GM03348 (cell line): ENCODE measurements at regions not wholly inside any gene's neighbourhood (a gene's known extent, or its start where the extent isn't known, plus 50 kb on each side); places are given as distances from the start of the nearest gene placed in this dataset.

ENCODE experiments used
- DNase-seq: peaks from one replicate; pipeline ENCODE4 v3.0.0; 2012; ENCODE audit warnings: low spot score

DNA sequence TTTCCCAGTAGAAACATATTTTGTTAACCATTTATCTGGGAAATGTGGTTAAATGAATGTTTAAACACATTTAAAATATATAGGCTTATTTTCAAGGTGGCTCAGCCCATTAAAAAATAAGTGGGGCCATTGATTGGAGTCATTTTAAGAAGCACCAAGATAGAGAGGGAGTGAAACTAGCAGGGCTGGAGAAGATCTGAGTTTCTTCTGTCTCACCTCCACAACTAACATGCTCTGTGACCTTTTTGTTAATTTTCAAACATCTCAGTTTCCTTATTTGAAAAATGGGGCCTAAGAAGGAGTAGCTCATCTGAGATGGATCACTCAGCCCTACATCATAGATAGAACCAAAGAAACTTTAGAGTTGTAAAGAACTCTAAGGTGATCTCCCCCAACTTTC, 254.8 kb downstream of the KCNS3 start:
- no peak for DNase-seq

DNA sequence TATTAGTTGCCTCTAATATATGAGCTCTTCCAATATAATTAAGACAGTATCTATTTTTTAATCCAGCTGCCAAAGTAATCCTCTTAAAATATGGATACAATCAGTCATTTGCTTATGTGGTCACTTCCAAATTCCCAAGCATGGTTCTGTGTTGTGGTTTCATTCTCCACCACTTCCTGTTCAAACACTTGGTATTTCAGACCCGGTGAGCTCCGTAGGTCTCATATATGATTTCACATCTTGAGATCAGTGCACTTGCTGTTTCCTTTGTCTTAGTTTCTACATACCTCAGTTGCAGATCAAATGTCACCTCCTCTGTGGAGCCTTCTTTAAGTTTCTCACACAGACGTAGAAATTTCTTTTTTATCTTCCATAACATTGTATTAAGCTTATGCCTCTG, 254.2 kb downstream of the KCNS3 start:
- peak; percentile 20 for DNase-seq

DNA sequence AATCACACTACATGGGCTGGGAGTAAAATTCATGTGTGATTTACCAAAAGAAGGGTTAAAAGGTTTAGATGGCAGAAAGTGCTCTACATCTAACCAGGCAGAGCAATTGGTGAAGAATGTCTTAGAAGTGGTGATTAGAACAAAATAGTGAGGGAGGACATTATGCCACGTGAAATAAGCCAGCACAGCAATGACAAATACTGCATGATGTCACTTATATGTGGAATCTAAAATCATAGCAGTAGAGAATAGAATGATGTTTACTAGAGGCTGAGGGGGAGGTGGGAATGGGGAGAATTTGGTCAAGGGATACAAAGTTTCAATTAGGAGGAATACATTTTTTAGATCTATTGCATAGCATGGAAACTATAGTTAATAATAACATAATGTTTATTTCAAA, 253.3 kb downstream of the KCNS3 start:
- DNase-seq: no peak

DNA sequence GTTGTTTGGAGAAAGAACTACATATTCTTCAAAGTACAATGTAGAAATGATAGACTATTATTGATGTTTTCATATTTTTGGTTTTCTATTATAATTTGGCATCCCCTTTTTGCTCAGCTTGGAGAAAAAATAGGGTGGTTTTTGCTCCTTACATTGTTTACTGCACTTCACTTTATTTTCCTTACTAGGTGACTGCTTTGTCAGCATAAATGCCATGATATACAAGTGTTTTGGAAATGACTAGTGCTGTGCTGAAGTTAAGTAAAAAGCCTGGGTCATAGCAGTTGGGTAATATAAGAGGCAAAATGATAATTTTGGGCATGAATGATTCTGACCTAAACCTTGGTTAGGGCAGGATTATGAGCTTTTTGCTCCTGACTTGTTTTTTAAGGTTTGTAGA, 250.9 kb downstream of the KCNS3 start:
- DNase-seq: no peak

DNA sequence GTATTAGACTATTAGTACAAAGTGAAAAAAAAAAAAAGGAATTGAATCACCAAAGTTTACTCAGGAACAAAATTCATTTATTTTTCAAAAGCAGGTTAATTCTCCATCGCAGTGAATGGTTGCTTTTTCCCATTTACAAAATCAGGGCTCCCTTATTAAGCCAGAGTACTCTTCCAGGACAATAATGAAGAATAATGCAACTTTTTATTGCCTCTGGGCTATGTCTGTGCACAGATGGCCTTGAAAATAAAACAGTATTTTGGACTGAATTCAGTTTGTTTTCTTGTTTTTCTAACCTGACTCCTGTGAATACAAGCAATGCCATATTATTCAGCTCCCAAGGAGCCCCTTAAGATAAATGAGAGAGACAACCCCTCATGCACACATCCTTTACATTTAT, 246.8 kb downstream of the KCNS3 start:
- DNase-seq: no peak

DNA sequence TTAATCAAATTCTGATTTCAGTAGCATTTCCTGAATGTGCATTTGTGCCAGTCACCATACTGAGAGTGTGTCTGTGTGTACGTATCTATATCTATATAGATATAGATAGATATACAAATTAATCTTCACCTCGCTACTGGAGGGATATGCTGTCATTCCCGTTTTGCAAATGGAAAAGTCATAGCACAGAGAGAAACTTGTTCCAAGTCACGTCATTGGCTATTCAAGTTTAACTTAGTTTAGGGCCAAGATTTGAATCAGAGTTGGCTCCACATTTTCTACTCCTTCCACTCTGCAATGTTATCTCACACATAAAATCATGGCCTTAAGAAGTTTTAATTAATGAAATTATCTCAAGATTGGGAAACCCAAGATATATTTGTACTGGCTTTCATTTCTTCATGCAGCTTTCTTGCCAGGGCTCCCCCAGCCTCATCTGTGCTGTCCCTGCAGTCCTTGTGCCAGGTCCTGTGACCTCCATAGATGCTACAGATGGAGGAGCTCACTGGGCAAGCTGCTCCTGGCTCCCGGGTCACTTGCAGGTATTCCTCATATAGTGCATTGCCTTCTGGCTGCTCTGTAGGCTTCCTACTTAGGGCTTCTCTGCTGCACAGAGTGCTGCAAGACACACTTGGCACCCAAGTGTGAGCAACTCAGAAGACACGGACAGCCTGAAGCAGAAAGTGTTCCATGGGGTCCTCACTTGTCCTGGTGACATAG, 245.8 kb downstream of the KCNS3 start:
- no peak for DNase-seq

DNA sequence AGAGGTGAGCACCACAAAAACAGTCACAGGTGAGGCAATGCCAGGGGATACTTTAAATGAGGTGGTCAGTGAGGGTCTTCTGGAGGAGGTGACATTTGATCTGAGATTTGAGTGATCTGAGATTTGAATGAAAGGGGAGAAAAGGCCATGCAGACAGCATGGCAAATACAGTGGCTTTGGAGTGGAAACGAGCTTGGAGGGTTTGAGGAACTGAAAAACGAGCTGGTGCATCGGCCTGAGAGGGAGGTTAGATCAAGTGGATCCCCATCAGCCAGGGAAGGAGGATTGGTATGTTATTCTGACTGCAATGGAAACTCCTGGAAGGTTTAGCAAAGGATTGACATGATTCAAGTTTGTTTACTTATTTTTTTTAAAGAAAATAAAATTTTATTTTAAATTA, 245.1 kb downstream of the KCNS3 start:
- no peak for DNase-seq

DNA sequence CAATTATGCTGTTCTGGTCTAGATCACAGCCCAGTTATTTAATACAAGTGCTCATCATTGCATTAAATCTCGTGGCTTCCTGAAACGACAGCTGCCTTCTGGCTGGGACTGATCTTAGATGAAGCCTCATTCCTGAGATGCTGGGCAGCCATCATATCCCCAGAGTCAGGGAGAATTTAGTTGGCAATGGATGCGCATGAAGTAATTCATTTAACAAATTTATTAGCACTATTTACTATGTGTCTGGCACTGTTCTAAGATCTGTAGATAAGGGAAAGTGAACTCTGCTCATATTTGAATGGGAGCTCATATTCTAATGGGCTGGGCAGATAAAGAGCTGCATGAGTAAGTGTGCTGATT, 244.7 kb downstream of the KCNS3 start:
- DNase-seq: no peak

DNA sequence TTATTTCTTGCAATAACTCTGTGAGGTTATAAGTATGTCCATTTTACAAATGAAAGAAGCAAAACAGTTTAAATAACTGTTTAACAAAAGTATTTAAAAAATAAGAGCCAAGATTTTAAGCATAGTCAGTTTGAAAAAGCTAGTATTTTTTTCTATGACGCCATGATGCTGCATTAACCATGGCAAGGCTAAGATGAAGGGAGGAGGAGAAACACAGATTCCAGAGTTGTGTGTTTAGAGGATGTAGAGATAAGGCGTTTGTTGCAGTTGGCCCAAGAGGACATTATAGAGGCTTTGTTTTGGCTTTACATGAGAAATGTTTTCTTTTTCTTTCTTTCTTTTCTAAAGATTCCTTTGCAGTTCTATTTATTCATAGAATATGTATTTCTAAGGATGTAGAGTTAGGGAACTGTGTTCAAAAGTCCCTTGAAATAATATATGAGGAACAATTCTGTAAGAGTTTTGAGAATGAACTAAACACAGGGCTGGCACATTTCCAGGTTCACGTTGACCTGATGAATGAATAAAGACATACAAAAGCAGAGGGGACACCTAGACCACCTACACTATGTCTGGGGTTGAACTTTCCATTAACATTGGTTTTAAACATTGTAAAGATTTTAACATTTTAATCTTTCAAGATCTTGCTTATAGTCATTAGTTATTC, 244.2 kb downstream of the KCNS3 start:
- no peak for DNase-seq

DNA sequence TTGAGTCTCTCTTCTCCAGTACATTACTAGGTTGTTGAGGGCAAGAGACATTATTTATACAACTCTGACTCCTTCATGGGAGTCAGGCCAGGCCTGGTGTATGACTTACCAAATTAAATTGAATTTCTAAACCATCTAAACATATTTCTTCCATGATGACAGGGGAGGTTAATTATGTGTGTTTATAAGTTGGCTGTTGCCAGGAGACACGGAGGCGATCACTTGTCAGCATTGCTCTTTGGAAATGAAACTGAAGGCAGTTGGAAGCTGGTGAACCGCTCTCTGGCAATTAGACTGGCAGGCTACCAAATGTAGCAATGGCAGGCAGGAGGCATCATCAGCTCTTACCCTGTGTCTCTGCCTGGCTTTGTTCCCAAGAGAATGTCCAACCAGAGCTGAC, 241.4 kb downstream of the KCNS3 start:
- peak; percentile 58 for DNase-seq

DNA sequence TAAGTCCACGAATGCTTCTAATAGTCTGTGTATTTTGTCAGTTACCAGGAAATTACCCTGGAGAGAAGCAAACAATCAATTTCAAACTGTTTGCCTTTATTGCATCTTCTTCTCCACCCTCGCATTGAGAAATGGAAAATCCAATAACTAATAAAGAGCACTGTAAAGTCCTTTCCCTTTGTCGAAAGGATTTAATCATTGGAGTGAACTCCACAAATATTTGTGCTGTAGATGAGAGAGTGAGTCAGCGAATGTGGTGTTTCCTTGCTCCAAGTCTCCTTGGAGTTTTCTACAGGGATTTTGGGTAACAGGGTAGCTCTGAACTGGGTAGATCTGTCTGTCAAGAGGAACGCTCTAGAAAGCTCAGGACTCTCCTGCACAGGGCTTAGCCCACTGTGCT, 240.2 kb downstream of the KCNS3 start:
- DNase-seq: peak; percentile 72

DNA sequence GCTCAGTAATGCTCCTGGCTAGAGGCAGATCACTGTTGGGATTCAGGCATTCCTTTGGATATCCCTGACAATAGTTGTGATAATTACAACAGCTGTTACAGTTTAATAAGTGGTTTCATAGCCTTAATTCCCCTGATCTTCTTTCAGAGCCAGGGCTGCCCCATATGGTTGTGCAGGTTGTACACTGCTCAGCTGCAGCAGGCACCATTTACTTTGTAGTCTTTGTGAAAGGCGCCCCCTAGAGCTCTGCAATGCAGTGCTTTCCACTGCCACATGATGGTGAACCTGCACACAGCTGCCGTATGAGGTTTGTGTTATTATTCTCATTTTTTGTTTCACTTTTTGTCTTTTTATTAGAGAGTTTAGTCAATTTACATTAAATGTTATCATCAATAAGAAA, 239.1 kb downstream of the KCNS3 start:
- DNase-seq: peak; percentile 44

DNA sequence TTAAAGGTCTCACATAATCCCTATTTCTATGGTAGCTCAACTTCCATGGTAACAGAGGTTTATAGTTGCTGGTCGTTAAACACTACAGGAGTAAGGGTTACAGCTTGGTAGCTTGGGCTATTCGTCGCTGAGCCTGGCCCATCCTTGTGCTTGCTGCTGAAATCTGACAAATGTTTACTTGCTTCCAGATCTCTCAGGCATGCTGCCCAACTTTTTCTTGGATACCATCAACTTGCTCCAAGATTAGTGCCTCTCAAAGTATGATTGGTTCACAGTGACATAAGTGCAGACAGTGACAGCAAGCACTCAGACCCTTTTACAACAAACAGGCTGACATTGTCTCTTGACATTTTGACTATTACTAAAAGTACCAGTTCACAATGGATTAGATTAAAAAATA, 231.8 kb downstream of the KCNS3 start:
- no peak for DNase-seq

DNA sequence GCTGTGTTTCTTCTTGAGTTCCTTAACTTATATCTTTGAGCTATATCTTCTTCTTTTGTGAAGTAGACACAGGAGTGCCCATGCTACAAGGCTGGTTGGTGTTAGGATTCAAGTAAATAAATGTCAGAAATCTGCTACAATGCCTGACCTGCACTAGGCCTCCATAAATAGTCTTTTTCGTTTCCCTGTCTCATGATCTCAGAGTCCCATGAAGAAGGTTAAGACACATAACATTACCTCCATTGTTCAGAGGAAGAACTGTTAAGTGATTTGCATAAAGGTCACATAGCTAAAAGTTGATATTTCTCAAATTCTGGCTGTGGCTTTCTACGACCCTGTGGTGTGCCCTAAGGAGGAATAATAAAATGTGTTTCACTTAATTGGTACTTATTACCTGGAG, 228.4 kb downstream of the KCNS3 start:
- DNase-seq: no peak

DNA sequence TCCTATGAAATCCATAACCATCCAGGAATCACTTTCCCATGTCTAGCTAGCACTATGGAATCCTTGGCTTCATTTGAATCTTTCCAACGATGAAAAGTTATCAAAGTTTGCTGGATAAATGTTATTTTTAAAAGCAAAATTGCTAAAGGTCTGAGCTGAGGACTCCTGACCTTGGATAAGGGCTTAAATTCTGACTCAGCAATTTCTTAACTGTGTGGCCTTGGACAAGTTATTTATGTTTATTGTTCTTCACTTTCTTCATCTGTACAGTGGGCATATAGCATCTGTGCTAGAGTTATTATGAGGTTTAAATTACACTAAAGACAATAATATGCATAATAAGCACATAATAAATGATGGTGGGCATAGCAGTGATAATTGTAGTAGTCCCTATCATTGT, 227.5 kb downstream of the KCNS3 start:
- no peak for DNase-seq

DNA sequence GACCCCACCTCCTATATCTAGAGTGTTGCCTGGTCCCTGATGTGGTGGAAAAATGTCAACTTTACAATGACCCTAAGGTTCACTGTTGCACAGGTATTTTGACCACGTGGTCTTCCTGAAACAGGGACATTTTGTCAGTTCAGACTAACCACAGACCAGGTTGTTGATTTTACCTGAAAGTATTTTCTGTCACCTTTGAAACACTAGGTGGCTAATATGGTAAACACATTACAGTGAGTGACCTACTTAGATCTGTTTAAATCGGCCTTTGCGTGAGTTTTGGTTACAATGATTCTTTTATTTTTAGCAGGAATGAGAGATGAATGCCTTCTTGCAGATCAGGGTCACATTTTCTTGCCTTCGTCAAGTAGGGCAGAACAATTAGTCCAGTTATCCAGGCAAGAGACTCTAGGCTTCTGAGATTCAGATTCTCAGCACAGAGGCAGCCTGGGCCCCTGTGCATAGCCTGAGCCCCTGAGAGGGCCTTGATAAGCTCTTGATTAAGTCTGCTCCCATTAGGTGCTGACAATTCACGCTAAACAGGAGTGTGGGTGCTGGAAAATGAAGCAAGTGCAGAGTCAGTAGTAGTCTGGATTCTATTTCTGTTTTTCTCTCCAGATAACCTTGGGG, 226.2 kb downstream of the KCNS3 start:
- no peak for DNase-seq

DNA sequence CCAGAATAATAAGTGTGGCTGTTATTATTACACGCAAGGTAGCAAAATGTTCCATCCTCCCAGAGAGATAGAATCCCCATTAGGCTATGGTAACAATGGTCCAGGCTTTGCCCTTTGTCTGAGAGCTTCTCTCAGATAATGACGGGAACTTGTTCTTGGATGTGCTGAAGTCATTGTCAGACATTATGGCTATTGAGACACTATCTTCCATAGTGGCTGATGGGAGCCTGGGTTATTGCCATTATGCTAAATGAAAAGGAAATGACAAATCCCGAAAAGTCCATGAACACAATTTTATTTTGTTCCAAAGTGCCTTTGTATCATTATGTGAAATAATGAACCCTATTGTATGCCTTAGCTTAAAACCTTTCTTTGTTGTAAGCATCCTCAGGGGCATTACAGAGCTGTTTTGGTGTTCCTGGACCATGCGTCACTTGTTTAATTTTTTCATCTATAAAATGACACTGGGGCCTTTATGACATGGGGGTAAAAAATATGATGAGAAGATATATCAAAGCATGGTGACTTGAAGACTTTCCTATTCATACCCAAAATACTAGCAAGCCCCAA, 218.5 kb downstream of the KCNS3 start:
- no peak for DNase-seq

DNA sequence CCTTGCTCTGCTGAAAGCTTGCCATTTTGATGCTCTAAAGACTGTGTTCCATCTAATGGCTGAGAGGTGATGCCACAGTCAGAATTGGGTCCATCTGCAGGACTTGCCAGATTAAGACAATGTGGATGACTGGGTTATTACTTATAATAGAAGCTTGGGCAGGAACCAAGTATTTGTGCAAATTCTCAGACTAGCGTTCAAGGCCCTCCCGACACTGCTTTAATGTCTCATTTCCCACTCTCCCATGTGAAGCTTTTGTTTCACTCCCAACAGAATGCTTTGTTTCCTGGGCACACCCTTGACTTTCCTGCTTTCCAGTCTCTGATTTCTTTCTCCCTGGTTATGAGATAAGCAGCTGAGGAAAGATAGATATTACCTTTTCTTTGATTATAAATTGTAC, 215.8 kb downstream of the KCNS3 start:
- peak; percentile 12 for DNase-seq

DNA sequence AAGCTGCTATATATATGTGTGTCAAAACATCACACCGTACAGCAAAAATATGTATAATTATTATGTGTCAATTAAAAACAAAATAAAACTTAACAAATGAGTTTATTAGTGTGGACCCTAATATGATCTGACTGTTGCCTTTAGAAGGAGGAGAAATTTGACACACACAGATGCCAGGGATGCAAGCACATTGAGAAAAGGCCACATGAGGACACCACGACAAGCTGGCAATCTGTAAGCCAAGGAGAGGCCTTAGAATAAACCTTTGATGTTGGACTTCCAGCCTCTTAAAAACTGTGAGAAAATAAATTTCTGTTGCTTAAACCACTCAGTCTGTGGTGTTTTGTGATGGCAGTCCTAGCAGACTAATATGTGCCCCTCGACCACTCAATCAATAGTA, 214.7 kb downstream of the KCNS3 start:
- no peak for DNase-seq

DNA sequence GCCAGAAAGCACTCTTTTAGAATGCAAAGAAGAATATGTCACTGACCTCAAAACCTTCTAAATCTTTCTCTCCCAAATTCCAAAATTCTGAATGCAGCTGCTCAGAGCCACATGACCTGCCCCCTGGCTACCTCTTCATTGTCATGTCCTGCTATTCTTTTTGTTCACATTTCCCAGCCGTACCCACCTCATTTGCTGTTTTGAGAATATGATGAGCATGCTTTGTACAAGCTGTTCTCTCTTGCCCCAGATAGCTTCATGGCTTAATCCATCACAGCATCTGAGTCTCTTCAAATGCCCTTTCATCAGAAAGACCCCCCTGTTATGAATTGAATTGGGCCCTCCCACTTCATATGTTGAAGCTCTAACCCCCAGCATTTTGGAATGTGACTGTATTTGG, 214.3 kb downstream of the KCNS3 start:
- DNase-seq: no peak

DNA sequence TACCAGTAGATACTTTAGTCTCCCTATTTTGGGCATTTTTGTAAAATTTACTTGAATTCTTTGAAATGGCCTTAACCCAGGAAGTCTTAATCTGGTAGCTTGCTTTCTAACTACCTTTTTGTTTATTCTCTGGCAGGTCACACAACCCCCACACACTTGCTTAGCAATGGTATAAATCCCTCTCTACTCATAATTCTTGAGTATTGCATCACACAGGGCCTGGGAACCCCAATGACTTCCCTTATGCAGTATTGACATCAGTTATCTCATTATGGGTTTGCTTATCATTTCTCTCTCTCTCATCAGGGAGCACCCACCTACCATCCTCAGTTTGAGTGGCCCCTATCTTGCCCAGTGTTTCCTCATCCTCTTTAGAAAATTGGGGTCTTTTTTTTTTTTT, 207.1 kb downstream of the KCNS3 start:
- DNase-seq: no peak

DNA sequence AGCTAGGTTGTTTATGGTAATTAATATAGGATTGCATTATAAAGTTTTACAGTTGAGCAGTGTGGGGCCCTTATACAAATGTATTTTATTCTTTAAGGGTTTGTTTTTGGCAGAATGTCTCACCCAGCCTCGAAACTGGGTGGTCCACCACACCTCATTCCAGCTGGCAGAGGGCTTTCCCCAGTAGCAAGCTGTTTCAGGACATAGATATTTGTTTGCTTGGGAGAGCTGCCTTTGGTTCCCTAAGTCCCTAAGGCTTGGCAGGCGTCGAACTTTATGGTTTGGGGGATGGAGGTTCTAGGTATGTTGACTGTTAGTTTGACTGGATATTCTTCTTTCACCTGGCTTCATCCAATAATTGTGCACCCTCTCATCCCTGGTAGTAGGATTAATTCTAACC, 205.9 kb downstream of the KCNS3 start:
- no peak for DNase-seq

DNA sequence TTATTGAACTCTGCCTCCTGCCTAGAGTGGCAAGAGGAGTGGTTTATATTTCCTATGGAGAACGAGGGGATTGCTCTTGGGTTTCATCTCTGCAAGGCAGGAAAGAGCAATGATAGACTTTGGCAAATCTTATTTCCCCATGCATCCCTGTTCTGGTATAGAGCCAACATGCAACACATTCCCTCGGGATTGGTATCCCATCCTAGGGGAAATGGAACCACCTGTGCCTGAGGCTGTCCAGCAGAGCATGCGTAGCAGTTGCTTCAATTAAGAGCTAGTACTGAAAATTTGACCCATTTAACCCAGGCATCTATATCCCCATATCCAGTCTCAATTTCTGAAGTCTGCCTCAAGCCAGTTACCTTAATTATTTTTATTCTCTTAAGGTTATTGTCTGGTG, 205.3 kb downstream of the KCNS3 start:
- DNase-seq: no peak
